Trophoblast cell (in vitro differentiated cells and primary cell): ENCODE measurements at regions not wholly inside any gene's neighbourhood (a gene's known extent, or its start where the extent isn't known, plus 50 kb on each side); places are given as distances from the start of the nearest gene placed in this dataset.

ENCODE experiments used
- DNase-seq, 2 donors: peaks; one replicate each; pipeline ENCODE4 v3.0.0-alpha.2; 2016
- H2AFZ ChIP-seq: 2 replicates; pipeline ENCODE4 v1.6.1; 2013; ENCODE audit warnings: low read length, moderate library complexity, mild to moderate bottlenecking; ENCODE audit not compliant: insufficient read depth, poor library complexity
- H2AK5ac ChIP-seq: 2 replicates; pipeline ENCODE4 v1.6.1; 2013; ENCODE audit warnings: mild to moderate bottlenecking, low read length
- H2BK120ac ChIP-seq: 2 replicates; pipeline ENCODE4 v1.6.1; 2013; ENCODE audit warnings: low read length, mild to moderate bottlenecking, moderate library complexity; ENCODE audit not compliant: insufficient read depth, poor library complexity
- H2BK12ac ChIP-seq: 2 replicates; pipeline ENCODE4 v1.6.1; 2013; ENCODE audit warnings: mild to moderate bottlenecking, low read length, moderate library complexity
- H2BK5ac ChIP-seq: 2 replicates; pipeline ENCODE4 v1.6.1; 2013; ENCODE audit warnings: low read length, low read depth, moderate library complexity, mild to moderate bottlenecking; ENCODE audit not compliant: poor library complexity
- H3K14ac ChIP-seq: 2 replicates; pipeline ENCODE4 v1.6.1; 2013; ENCODE audit warnings: mild to moderate bottlenecking, low read length
- H3K18ac ChIP-seq: 2 replicates; pipeline ENCODE4 v1.6.1; 2013; ENCODE audit warnings: mild to moderate bottlenecking, low read length
- H3K23ac ChIP-seq: 2 replicates; pipeline ENCODE4 v1.6.1; 2013; ENCODE audit warnings: low read length
- H3K27ac ChIP-seq: 2 replicates; pipeline ENCODE4 v1.5.1; 2013; ENCODE audit warnings: low read depth, mild to moderate bottlenecking, inconsistent platforms, low read length, moderate library complexity
- H3K27me3 ChIP-seq: 2 replicates; pipeline ENCODE4 v1.6.1; 2013; ENCODE audit warnings: inconsistent platforms, mild to moderate bottlenecking, low read length, moderate library complexity; ENCODE audit not compliant: insufficient read depth
- H3K36me3 ChIP-seq, 2 experiments: 1 replicate in 1 of 2; 2 replicates in 1 of 2; pipeline ENCODE4 v1.6.1; 2013; ENCODE audit warnings: low read length in 2 of 2, mild to moderate bottlenecking in 2 of 2, moderate library complexity in 1 of 2; ENCODE audit not compliant: insufficient read depth in 2 of 2, control insufficient read depth in 1 of 2
- H3K4ac ChIP-seq: 2 replicates; pipeline ENCODE4 v1.6.1; 2013; ENCODE audit warnings: low read depth, mild to moderate bottlenecking, low read length, moderate library complexity
- H3K4me1 ChIP-seq, 2 experiments: 1 replicate in 1 of 2; 2 replicates in 1 of 2; pipeline ENCODE4 v1.6.1; 2013; ENCODE audit warnings: low read length in 2 of 2, mild to moderate bottlenecking in 2 of 2, moderate library complexity in 1 of 2; ENCODE audit not compliant: insufficient read depth in 2 of 2, control insufficient read depth in 1 of 2
- H3K4me2 ChIP-seq: 2 replicates; pipeline ENCODE4 v1.6.1; 2013; ENCODE audit warnings: inconsistent platforms, mild to moderate bottlenecking, low read length, moderate library complexity
- H3K4me3 ChIP-seq: 2 replicates; pipeline ENCODE4 v1.5.1; 2013; ENCODE audit warnings: mild to moderate bottlenecking, low read depth, low read length, inconsistent platforms
- H3K79me1 ChIP-seq: one replicate; pipeline ENCODE4 v1.6.1; 2013; ENCODE audit warnings: low read length
- H3K79me2 ChIP-seq: 2 replicates; pipeline ENCODE4 v1.6.1; 2013; ENCODE audit warnings: low read length, mild to moderate bottlenecking; ENCODE audit not compliant: control insufficient read depth, insufficient read depth, poor library complexity
- H3K9ac ChIP-seq: 2 replicates; pipeline ENCODE4 v1.6.1; 2013; ENCODE audit warnings: mild to moderate bottlenecking, low read length
- H3K9me3 ChIP-seq: 2 replicates; pipeline ENCODE4 v1.6.1; 2013; ENCODE audit warnings: low read depth, mild to moderate bottlenecking, control low read depth, inconsistent platforms, low read length; ENCODE audit not compliant: insufficient read depth
- H4K12ac ChIP-seq: 2 replicates; pipeline ENCODE4 v1.6.1; 2013; ENCODE audit warnings: low read depth, mild to moderate bottlenecking, low read length, moderate library complexity
- H4K8ac ChIP-seq: 2 replicates; pipeline ENCODE4 v1.6.1; 2013; ENCODE audit warnings: low read depth, mild to moderate bottlenecking, low read length, moderate library complexity
- H4K91ac ChIP-seq: one replicate; pipeline ENCODE4 v1.6.1; 2013; ENCODE audit warnings: low read depth, mild to moderate bottlenecking, low read length, moderate library complexity
- WGBS: extraction: QIAGEN DNeasy Blood & Tissue Kit; methylation state at CpG from one replicate; pipeline ENCODE4 v1.1.7; 2013; ENCODE audit warnings: missing lambda C conversion rate; ENCODE audit not compliant: insufficient read length, insufficient coverage; ENCODE audit errors: extremely low coverage; 5-methylcytosine and 5-hydroxymethylcytosine counted together

DNA sequence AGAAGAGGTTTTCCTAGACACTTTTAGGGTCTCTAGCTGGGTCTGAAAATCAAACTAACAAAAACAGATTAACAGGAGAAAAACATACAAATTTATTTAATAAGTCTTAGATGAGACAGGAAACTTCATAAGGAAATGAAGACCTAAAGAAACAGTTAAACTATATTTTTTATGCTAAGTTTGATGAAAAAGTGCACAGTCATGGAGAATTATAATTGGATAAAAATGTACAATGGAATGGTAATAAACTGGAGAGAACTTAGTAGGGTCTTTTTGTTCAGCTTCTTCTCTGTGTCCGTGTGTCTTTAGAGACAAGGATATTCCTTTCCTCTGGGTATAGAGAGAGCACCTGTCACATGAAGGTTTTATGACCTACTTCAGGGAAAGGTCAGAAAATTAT is 323.4 kb downstream of the RAB38 start:
- no peak overlapping the region for H3K4me2 ChIP-seq
- no CpG with 5 or more reads among the region's 1 CpG for WGBS
- DNase-seq = no peak
- no peaks in the 10 kb centered on the region for H3K4me1 ChIP-seq
- no peaks in the 10 kb centered on the region for H3K27me3 ChIP-seq
- no peak overlapping the region for H3K14ac ChIP-seq
- H3K79me1 ChIP-seq = no peaks in the 10 kb centered on the region
- no peak overlapping the region for H4K91ac ChIP-seq
- H4K12ac ChIP-seq = no peak overlapping the region
- no peak overlapping the region for H3K4me3 ChIP-seq
- H4K8ac ChIP-seq = no peak overlapping the region
- no peak overlapping the region for H2BK12ac ChIP-seq
- H2BK120ac ChIP-seq = no peak overlapping the region
- H3K18ac ChIP-seq = no peak overlapping the region
- no peaks in the 10 kb centered on the region for H3K9me3 ChIP-seq
- no peaks in the 10 kb centered on the region for H3K36me3 ChIP-seq
- no peak overlapping the region for H3K9ac ChIP-seq
- no peak overlapping the region for H3K23ac ChIP-seq
- no peak overlapping the region for H3K4ac ChIP-seq
- H2AFZ ChIP-seq = no peak overlapping the region
- no peaks in the 10 kb centered on the region for H3K79me2 ChIP-seq
- no peak overlapping the region for H3K27ac ChIP-seq
- no peak overlapping the region for H2AK5ac ChIP-seq
- no peak overlapping the region for H2BK5ac ChIP-seq

DNA sequence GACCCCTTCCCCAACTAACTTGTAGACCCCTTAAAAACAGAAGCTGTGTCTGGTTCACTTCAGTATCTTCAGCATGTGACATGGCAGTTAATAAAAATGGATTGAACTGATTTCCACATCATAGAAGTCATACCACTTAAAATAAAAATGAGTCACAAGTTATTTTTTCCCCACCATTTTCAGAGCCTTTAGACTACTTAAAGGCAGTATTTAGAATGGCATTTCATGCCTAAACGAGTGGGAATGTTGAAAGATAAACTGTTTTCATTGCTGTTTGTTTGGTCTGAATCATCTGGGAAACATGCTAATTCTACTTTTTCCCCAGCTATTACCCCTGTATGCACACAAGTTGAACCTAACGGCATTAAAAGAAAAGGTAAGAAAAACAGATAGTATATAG is 324.0 kb downstream of the RAB38 start:
- no peak overlapping the region for H3K9ac ChIP-seq
- no peaks in the 10 kb centered on the region for H3K4me1 ChIP-seq
- no peak overlapping the region for H4K91ac ChIP-seq
- no peak overlapping the region for H3K4me2 ChIP-seq
- no peak overlapping the region for H4K12ac ChIP-seq
- H3K23ac ChIP-seq = no peak overlapping the region
- H3K18ac ChIP-seq = no peak overlapping the region
- no peak overlapping the region for H4K8ac ChIP-seq
- H2BK12ac ChIP-seq = no peak overlapping the region
- no peaks in the 10 kb centered on the region for H3K79me1 ChIP-seq
- no peak overlapping the region for H2BK120ac ChIP-seq
- H3K27ac ChIP-seq = no peak overlapping the region
- no peak overlapping the region for H2AK5ac ChIP-seq
- whole genome bisulfite sequencing = no CpG with 5 or more reads among the region's 2 CpGs
- H3K79me2 ChIP-seq = no peaks in the 10 kb centered on the region
- H3K4ac ChIP-seq = no peak overlapping the region
- peak in 1 of 2 donors; percentile 21 for DNase-seq
- H3K9me3 ChIP-seq = no peaks in the 10 kb centered on the region
- no peaks in the 10 kb centered on the region for H3K27me3 ChIP-seq
- H2BK5ac ChIP-seq = no peak overlapping the region
- H3K4me3 ChIP-seq = no peak overlapping the region
- H3K36me3 ChIP-seq = no peaks in the 10 kb centered on the region
- no peak overlapping the region for H3K14ac ChIP-seq
- H2AFZ ChIP-seq = no peak overlapping the region

DNA sequence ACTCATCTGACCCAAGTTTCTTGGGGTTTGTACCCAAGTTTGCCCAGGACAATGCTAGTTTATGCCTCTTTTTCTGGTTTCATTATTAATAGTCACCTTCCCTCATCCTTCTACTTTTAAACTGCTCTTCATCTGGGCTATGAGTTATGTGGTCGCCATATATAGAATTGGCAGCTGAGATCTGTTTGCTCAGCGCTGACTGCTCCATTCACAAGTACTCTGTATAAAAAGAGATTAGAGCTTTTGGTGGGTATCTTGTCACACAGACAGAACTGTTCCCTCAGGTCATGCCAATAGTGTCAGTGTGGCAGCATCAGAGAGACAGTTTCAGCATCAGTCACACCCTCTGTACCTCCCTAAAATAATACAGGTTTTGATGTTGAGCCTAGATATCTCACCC is 326.0 kb downstream of the RAB38 start:
- H4K8ac ChIP-seq = no peak overlapping the region
- no CpG with 5 or more reads among the region's 2 CpGs for WGBS
- no peaks in the 10 kb centered on the region for H3K9me3 ChIP-seq
- no peaks in the 10 kb centered on the region for H3K36me3 ChIP-seq
- H3K4me2 ChIP-seq = no peak overlapping the region
- no peak overlapping the region for H2BK5ac ChIP-seq
- H2BK120ac ChIP-seq = no peak overlapping the region
- H3K4me3 ChIP-seq = no peak overlapping the region
- no peak overlapping the region for H2BK12ac ChIP-seq
- H3K9ac ChIP-seq = no peak overlapping the region
- no peak overlapping the region for H4K91ac ChIP-seq
- no peak overlapping the region for H4K12ac ChIP-seq
- H3K14ac ChIP-seq = no peak overlapping the region
- no peaks in the 10 kb centered on the region for H3K4me1 ChIP-seq
- no peaks in the 10 kb centered on the region for H3K79me1 ChIP-seq
- DNase-seq = no peak
- no peaks in the 10 kb centered on the region for H3K79me2 ChIP-seq
- no peak overlapping the region for H3K18ac ChIP-seq
- H3K27ac ChIP-seq = no peak overlapping the region
- no peak overlapping the region for H3K23ac ChIP-seq
- H3K27me3 ChIP-seq = no peaks in the 10 kb centered on the region
- no peak overlapping the region for H2AK5ac ChIP-seq
- no peak overlapping the region for H2AFZ ChIP-seq
- no peak overlapping the region for H3K4ac ChIP-seq

DNA sequence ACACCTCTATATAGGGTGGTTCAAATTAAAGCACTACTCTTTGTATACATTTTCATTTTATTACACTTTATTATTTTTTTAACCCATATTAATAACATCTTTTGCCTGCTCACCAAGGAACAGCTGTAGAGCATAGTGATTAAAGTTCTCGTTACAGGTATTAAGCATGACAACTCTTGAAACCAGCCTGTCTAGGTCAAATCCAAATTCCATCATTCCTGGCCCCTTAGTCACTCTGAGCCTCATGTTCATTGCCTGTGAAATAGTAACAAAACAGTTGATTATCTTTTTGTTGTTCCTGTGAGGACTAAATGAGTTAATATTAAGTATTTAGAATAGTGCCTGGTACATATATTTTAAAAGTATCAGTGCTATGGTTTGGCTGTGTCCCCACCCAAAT is 334.5 kb downstream of the RAB38 start:
- no peak overlapping the region for H2AFZ ChIP-seq
- H3K4ac ChIP-seq = no peak overlapping the region
- no peak overlapping the region for H3K23ac ChIP-seq
- no peaks in the 10 kb centered on the region for H3K9me3 ChIP-seq
- no peak overlapping the region for H4K12ac ChIP-seq
- H3K18ac ChIP-seq = no peak overlapping the region
- H3K27me3 ChIP-seq = no peaks in the 10 kb centered on the region
- H2BK120ac ChIP-seq = no peak overlapping the region
- no peak overlapping the region for H4K8ac ChIP-seq
- H3K14ac ChIP-seq = no peak overlapping the region
- H3K27ac ChIP-seq = no peak overlapping the region
- H2AK5ac ChIP-seq = no peak overlapping the region
- no peak overlapping the region for H3K4me3 ChIP-seq
- no peak overlapping the region for H4K91ac ChIP-seq
- H3K79me2 ChIP-seq = no peaks in the 10 kb centered on the region
- H3K79me1 ChIP-seq = no peaks in the 10 kb centered on the region
- H3K36me3 ChIP-seq = no peaks in the 10 kb centered on the region
- no peak overlapping the region for H2BK5ac ChIP-seq
- no peak overlapping the region for H3K4me2 ChIP-seq
- H2BK12ac ChIP-seq = no peak overlapping the region
- H3K4me1 ChIP-seq = no peaks in the 10 kb centered on the region
- H3K9ac ChIP-seq = no peak overlapping the region
- no CpG with 5 or more reads among the region's 1 CpG for WGBS
- peak; percentile 11 to 39 for DNase-seq
